NCI-H460 (cell line): ENCODE measurements at regions not wholly inside any gene's neighbourhood (a gene's known extent, or its start where the extent isn't known, plus 50 kb on each side); places are given as distances from the start of the nearest gene placed in this dataset.

Experiments used
- DNase-seq: peaks from one replicate; pipeline ENCODE4 v3.0.0-alpha.2; 2016; ENCODE audit warnings: low read depth; ENCODE audit errors: extremely low read depth

DNA sequence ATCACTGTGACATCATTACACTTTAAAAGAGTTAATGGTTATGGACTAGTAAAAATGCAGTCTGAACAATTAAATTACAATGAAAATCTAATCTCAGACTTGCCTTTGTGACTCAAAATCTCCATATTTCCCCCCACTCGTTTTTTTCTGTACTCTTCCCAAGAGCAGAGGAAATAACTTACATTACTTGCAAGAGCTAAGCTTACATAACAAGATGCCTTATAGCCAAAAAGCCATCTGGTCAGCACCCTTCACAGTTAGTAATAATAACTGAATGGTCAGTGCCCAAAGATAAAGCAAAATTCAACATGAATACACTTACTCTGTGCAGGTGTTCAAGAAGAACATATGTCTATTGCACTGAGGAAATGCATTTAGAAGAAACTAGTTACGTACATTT lies 1381.5 kb upstream of the CELF2 start:
- no peak for DNase-seq

DNA sequence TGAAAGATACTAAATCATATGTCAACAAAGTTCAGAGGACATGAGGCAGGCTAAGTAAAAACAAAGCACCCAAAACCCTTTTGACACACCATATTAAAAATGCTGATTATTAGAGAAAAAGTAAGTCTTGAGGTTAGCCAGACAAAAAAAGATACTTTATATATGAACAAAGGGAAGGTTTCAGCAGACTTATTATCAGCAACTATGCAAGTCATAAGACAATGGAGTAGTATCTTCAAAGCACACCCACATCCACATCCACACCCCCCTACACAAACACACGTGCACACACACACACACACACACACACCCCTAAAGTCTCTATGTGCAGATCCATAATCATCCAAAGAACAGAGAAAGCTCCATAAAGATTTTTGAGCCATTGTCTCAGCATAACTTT lies 1373.9 kb upstream of the CELF2 start:
- no peak for DNase-seq

DNA sequence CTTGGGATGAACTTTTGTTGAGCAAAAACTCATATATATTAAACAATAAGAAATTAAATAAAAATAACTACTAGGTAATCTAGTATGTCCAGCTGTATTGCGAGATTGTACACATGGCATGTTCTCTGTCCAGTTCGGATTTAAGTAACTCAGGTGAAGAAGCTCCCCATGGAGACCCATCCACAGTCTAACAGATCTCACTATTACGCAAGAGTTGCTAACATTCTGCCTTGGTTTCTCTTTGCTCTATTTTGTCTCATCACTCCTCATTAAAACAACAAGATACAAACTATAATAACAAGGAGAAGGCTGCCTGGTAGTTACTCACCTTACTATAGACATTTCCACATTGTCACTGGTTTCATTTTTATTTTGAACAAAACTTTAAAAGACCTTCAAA lies 1372.3 kb upstream of the CELF2 start:
- DNase-seq: no peak

DNA sequence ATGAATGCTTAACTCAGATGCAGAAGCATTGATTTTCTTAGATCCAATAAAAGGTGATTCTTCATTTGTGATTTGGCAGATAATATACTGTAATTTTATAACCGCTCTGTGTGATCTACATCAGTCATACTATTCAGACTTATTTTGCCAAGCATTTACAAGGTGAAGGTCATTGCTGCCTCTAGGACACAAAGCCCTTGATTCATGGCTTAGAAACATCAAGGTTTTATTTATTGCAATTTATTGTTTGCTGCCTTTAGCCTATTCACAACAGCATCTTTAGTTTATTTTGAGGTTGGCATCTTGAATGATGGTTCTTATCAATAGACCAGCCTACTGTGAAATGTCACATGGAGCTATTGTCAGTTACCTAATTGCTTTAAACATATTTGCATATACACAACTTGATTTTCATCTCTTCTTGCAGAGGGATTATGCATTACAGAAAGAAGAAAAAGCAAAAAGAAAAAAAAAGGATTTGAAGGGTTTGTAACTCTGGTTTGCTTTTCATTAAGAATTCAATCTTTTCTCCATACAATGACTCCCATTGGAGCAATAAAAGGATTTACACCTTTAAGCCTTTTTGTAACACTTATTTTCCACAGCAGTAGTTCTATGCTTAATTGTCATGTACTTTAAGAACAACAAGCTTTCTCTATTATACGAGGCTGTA lies 1371.6 kb upstream of the CELF2 start:
- no peak for DNase-seq

DNA sequence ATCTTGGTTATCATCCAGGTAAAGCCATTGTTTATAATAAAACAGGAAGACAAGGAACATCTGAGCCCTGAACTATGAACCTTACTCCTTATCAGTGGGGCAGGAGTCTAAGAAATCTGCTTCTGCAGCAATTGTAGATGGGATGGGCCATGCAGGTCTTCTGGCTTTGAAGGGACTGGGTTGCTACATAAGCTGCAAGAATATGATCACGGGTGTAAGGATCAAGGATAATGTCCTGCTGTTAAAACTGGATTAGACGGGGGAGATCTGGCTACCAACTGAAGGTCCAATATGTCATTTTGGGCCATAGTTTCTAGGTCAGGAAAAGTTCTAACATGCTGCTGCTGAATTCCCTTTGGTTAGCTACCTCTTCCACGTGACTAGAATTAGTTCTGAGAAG lies 1363.4 kb upstream of the CELF2 start:
- no peak for DNase-seq

DNA sequence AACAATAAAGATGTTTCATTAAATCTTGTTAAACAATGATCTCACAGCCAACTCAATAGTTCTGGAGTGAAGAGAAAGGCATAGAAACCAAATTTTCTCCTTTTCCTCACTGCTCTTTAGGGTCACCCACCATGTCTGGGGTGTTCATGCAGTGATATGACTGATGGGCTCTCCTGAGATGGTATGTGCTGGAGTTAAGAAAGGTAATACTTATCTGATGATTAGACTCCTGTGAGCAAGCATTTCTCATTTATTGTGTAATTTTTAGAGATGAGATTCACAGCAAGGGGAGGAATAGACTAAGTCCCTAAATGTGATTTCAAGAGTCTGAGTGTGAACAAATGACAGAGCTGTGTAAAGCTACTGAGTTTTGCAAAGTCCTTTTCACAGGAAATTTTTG lies 1361.3 kb upstream of the CELF2 start:
- no peak for DNase-seq

DNA sequence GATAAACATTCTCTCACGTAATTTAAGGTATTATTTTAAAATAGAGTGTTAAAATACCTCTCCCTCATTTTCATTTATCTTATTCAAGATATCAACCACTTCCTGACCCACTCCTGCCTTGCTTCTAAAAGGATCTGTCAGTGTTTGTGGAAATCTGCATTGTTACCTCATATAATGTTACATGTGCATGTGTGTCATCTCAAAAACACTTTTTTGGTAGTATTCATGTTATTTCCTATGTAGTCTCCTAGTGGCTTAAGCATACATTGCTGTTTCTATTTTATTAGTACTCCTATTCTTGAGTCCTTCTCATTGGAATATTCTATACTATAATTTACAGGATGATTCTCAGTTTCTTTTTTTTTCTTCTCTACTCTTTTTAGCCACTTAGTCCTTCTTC lies 1360.7 kb upstream of the CELF2 start:
- no peak for DNase-seq

DNA sequence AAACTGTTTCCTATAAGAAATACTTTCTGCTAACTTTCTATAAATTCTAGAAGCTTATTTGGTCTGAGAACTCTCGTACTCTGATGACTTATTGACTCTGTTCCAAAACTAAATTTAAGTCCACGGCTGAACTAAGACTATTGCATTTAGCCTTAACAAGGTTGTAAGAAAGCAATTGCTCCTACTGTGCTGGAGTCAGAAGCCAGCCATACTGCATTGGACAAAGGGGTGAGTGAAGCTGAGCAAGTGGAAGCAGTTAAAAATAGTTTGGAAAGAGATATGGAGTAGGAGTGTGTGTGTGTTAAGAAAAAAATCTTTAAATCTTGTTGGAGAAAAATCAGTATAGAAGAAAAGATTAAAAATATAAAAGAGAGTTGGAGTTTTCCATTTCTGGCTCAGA lies 1360.1 kb upstream of the CELF2 start:
- DNase-seq: no peak

DNA sequence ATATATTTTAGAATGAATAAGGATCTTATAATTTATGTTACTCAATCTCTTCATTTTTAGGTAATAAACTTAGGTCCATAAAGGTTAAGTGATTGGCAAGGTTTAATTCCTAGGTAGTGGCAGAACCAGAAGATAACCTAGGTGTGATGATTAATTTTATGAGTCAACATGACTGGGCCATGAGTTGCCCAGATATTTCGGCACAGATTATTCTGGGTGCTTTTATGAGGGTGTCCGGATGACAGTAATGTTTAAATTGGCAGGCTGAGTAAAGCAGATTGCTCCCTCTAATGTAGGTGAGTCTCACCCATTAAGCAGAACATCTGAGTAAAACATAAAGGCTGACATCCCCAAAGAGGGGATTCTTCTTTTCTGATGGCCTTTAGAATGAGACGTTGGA lies 1349.3 kb upstream of the CELF2 start:
- DNase-seq: no peak

DNA sequence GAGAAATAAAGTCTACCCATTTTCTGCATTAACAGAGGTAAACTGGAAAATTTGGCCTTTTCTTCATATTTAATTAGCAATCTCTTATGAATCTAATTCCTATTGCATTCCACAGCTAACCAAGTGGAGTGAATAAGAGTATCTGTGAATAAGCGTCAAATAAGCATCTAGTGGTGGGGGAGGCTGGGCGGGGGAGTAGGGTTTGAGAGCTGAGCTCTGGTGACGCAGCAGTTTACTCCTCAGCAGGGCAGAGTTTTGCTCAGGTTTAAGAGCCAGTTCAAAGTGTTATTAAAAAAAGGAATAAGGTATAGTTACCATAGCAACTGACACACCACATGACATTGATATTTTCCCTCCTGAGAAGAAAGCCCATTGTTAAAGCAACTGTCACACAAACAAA lies 1346.8 kb upstream of the CELF2 start:
- no peak for DNase-seq

DNA sequence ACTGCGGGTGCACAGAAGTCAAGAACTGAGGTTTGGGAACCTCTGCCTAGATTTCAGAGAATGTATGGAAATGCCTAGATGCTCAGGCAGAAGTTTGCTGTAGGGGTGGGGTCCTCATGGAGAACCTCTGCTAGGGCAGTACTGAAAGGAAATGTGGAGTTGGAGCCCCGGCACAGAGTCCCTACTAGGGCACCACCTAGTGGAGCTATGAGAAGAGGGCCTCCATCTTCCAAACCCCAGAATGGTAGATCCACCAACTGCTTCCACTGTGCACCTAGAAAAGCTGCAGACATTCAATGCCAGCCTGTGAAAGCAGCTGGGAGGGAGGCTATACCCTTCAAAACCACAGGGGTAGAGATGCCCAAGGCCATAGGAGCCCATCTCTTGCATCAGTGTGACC lies 1336.0 kb upstream of the CELF2 start:
- DNase-seq: no peak

DNA sequence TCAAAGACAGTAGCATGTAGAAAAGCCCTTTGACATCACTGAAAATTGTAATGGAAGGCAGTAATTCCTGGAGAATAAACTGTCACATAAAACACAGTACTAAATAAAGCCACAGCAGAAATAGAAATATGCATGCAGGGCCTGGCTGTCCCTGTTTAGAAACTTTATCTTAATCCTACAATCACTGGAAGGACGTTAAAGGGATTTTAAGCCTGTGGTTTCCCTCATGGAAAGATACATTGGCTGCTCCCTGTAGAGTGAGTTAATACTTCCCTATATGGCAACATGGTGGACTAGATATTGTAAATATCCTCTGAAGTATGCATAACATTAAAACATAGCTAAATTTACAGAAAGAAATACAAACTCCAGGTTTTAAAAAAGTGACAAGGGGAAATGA lies 1334.9 kb upstream of the CELF2 start:
- DNase-seq: no peak

DNA sequence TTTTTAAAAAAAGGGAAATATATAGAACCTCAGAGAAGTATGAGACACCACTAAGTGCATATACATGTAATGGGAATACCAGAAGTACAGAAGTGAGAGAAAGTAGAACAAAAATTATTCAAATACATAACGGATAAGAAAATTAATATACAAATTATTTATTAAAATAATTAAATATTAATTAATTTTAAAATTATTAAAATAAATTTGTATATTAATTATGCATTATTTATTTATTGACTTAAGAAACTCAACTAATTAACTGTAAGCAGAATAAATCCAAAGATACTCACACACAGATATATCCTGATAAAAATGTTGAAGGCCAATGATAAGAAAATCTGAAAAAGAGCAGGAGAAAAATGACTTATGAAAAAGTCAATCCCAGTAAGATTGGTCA lies 1333.5 kb upstream of the CELF2 start:
- no peak for DNase-seq

DNA sequence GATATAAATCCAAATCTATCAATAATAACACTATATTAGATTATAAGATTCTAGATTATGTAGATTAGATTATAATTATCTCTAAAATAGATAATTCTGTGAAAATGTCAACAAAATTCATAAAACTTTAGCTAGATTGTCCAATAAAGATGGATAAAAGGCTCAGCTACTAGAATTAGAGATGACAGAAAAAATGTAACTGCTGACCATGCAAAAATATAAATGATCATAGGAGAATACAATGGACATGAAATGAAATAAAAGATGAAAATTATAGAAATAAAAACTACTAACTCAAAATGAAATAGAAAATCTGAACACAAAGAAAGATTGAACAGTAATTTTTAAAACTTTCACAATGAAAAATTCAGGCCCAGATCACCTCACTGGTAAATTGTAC lies 1332.1 kb upstream of the CELF2 start:
- DNase-seq: no peak

DNA sequence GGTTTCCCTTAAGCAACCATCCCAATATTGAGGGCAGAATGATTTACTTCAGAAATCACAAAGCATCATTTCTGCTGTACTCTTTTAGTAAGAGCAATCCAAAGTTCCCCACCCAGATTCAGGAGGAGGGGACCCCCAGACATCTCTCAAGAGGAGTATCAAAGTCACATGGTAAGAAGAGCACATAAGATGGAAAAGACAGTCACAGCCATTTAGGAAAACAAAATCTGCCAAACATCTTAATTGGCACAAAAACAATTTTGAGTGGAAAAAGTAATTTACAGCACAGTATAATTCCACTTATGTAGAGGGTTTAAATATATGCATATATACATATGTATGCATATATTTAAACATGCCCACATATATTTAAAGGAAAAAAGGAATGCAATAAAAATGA lies 1329.0 kb upstream of the CELF2 start:
- DNase-seq: no peak

DNA sequence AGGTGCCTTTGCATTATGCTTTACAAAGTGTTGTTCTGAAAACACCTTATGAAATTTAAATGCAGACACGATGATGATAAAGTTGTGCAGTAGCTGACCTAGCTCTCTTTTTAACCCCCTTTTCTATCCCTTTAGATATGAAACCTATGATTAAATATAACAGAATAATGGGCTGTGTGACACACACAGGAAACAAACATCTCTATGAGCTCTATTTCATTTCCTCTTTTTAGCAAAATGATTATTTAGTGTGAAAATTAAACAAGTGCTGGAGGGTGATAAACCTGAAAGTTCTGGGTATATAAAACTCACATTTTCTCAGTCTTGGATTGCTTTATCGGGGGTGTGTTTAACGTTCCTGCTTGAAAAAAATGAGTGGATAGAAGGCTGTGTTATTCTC lies 1310.5 kb upstream of the CELF2 start:
- DNase-seq: no peak

DNA sequence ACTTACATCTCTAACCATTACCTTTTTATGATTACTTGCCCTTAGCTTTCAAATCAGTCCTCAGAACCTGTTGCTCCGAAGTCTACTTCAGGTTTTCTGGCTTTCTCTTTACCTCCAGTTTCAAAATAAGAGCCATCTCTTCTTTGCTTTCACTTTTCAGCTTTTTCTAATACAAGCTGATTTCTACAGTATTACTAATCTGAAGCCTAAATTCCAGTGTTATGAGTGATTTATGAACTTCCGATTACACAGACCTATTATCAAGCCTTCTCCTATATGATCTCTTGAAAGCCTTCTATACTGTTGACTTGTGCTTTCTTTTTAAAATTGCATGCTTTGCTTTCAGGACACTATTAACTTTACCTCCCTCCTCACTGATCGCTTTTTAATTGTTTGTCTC lies 1307.8 kb upstream of the CELF2 start:
- DNase-seq: no peak

DNA sequence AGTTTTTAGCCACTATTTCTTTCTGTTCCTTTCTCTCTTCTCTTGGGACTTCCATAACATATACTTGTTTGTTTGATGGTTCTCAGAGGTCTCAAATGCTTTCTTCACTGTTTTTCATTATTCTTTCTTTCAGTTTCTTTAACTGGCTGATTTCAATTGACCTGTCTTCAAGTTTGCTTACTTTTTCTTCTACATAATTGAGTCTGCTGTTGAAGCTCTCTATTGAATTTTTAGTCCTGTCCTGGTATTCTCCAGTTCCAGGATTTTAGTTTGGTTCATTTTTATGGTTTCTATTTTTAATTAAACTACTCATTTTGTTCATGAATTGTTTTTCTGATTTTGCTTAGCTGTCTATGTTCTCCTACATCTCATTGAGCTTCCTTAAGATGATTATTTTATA lies 1305.3 kb upstream of the CELF2 start:
- DNase-seq: no peak

DNA sequence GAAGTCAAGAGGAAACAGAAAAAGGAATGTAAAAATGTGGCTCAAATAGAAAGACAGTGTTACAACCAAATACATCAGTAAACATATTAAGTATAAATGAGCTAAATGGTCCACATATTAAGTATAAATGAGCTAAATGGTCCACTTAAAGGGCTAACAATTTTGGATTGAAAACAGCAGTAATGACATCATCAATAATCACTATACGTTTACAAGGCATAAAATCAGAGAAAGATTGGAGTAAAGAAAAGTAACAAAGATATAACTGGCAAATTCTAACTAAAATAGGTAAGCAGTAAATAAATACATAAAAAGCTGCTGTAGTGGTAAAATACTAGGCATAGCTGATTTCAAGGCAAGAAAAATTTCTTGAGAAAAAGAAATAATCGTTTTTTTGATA lies 1298.4 kb upstream of the CELF2 start:
- DNase-seq: no peak

DNA sequence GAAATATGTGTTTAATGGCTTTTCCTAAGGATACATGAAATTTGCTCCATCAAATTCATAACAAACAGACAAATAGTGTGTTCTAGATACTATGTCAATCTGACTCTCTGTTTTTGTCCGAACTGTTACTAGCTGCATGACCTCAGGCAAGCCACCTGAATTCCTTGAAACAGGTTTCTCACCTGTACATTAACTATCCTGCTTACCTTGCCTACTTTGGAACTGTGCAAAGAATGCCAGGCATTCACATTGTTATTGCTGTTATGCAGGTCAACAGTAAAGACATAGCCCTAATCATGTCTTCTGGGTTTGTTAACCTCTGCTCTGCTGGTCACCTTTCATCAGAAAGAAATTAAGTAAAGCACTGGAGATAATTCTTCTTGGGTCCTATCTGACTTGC lies 1283.9 kb upstream of the CELF2 start:
- no peak for DNase-seq

DNA sequence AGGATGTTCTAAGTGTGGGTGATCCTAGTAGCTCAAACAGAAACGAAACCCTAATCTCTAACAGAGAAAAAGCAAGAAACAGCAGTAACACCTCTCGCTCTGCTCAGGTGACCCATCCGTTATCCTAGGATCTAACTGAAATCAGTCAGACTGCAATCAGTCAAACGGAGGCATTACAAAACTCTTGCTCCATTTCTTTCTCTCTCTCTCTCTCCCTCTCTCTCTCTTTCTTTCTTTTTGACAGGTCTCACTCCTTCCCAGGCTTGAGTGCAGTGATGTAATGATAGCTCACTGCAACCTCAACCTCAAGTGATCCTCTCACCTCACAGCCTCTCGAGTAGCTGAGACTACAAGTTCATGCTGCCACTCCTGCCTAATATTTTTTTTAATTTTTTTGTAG lies 1283.5 kb upstream of the CELF2 start:
- no peak for DNase-seq

DNA sequence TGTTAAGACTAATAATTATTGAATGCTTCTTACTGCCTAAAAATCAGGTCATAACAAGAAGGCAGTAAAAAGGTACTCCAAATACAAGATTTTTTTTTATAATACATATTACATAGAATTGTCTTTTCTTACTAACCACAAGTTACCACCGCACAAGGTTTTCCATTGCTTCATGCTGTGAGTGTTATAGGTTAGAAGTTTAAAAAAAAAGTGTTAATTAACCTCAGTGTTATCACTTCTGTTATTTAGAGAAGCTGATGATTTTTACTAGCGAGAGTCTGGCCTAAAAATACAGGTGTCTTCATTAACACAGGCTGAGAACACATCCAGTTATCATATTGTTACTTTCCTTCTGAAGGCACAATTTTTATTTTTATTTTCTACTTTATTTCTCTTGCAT lies 1281.9 kb upstream of the CELF2 start:
- DNase-seq: no peak

DNA sequence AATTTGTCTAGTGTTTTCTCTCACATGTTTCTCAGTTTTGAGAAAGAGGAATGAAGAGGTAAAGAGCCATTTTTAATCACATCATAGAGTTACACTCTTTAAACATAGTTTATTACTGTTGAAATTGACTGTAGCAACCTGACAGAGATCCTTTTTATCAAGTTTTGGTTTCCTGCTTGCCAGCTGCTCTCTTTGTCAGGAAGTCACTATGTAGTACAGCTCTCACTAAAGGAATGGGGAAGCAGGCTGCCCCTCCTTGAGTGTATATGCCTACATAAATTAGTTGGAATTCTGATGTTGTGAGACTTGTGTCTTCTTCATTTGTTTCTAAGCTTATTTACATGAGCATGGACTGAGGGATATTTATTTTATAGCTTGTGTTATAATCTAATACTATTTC lies 1274.0 kb upstream of the CELF2 start:
- no peak for DNase-seq

DNA sequence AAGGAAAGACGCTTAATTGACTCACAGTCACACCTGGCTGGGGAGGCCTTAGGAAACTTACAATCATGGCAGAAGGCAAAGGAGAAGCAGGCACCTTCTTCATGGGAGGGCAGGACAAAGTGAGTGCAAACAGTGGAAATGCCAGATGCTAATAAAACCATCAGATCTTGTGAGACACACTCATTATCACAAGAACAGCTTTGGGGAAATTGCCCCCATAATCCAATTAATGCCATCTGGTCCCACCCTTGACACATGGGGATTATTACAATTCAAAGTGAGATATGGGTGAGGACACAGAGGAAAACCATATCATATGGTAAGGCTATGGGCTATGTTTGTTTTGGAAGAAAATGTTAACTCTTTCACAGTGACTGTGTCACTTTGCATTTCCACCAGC lies 1272.5 kb upstream of the CELF2 start:
- DNase-seq: no peak
